ENCODE measurements at regions not wholly inside any gene's neighbourhood (a gene's known extent, or its start where the extent isn't known, plus 50 kb on each side); places are given as distances from the start of the nearest gene placed in this dataset.

DNA sequence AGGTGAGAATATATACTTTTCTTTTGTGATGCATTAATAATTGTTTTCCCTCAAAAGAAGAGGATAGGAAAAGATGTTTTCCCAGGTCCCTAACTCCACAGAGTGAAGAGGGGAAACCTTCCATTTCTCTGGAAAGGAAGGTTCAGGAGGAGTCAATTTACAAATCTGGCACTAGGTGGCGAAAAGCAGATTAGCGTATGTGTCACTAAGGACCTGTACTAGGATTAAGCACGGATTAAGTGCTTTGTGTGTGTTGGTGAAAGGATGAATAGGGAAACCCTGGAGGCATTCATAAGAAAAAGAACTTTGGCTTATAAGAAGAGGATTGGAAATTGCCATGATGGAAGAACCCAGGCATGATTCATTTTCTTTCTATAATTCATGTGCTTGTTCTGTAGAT lies 410.1 kb upstream of the PLXNA2 start:
- Histone ChIP-seq H2AFZ (ENCODE audit: low read length) (no peak overlapping the region), H3K9me3 (ENCODE audit: low read length) (no peaks in the 10 kb centered on the region), H4K20me1 (ENCODE audit: insufficient read depth, low read length) (no peaks in the 10 kb centered on the region), H3K4me2 (ENCODE audit: low read length) (no peak overlapping the region), H3K9me2 (ENCODE audit: insufficient read depth, low read length) (no peaks in the 10 kb centered on the region), H3K4me1 (ENCODE audit: insufficient read depth, low read length, poor library complexity, severe bottlenecking) (no peaks in the 10 kb centered on the region), H3K4me3 (ENCODE audit: low read depth, low read length, poor library complexity, severe bottlenecking) (no peak overlapping the region), H3K79me2 (ENCODE audit: insufficient read depth, low read depth, low read length) (no peaks in the 10 kb centered on the region), H3K27ac (ENCODE audit: low read depth, low read length, poor library complexity, severe bottlenecking) (no peak overlapping the region), H3K36me3 (ENCODE audit: insufficient read depth, low read length) (no peaks in the 10 kb centered on the region)
- POLR2A ChIA-PET, result no interaction called here
- TF ChIP-seq, protein P1, sequence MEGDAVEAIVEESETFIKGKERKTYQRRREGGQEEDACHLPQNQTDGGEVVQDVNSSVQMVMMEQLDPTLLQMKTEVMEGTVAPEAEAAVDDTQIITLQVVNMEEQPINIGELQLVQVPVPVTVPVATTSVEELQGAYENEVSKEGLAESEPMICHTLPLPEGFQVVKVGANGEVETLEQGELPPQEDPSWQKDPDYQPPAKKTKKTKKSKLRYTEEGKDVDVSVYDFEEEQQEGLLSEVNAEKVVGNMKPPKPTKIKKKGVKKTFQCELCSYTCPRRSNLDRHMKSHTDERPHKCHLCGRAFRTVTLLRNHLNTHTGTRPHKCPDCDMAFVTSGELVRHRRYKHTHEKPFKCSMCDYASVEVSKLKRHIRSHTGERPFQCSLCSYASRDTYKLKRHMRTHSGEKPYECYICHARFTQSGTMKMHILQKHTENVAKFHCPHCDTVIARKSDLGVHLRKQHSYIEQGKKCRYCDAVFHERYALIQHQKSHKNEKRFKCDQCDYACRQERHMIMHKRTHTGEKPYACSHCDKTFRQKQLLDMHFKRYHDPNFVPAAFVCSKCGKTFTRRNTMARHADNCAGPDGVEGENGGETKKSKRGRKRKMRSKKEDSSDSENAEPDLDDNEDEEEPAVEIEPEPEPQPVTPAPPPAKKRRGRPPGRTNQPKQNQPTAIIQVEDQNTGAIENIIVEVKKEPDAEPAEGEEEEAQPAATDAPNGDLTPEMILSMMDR (conservative IDR thresholded peaks at IDR 0.05; ENCODE audit: low read length), result peak; percentile 70
- TF ChIP-seq EZH2phosphoT487 (IDR thresholded peaks at IDR 0.05; ENCODE audit: borderline replicate concordance, low read depth, low read length), result no peak
- peak; percentile 1 for DNase-seq (ENCODE audit: low spot score)
- CTCF ChIA-PET (ENCODE audit: unreplicated experiment), result no interaction called here
- no TSS peak for BruUV-seq (replicated peaks)
- intact Hi-C loops (cut with micrococcal nuclease; ENCODE audit: unreplicated experiment), result loop anchor here (5.0 kb wide), 1 partner anchor 538 kb away; no protein-coding TSS in a partner anchor

DNA sequence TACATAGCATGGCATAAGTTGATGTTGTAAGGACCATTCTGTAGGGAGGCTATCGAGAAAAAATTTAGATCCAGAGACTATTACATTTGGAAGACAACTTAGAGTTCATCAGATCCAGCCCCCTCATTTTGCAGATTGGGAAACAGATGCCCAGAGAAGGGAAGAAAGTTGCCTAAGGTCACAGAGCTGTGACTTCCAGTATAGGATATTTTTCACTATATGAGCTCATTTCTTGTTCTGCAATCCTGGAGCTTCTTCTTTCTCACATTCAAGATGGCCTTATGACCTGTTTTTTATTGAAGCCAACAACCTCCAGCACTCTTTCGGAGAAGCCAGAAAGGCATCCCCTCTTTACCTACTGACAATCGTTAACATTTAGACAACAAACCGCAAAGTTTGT lies 421.8 kb upstream of the PLXNA2 start:
- POLR2A ChIA-PET, result no interaction called here
- no peak overlapping the region for H3K4me2 ChIP-seq (ENCODE audit: low read length)
- no peak overlapping the region for H3K27ac ChIP-seq (ENCODE audit: low read depth, low read length, poor library complexity, severe bottlenecking)
- no peak overlapping the region for H2AFZ ChIP-seq (ENCODE audit: low read length)
- BruUV-seq (replicated peaks), result no TSS peak
- H3K4me3 ChIP-seq (ENCODE audit: low read depth, low read length, poor library complexity, severe bottlenecking), result no peak overlapping the region
- H3K4me1 ChIP-seq (ENCODE audit: insufficient read depth, low read length, poor library complexity, severe bottlenecking), result no peaks in the 10 kb centered on the region
- H3K36me3 ChIP-seq (ENCODE audit: insufficient read depth, low read length), result no peaks in the 10 kb centered on the region
- H4K20me1 ChIP-seq (ENCODE audit: insufficient read depth, low read length), result no peaks in the 10 kb centered on the region
- no peaks in the 10 kb centered on the region for H3K9me2 ChIP-seq (ENCODE audit: insufficient read depth, low read length)
- H3K9me3 ChIP-seq (ENCODE audit: low read length), result no peaks in the 10 kb centered on the region
- intact Hi-C loops (cut with micrococcal nuclease; ENCODE audit: unreplicated experiment), result no loop called here
- H3K79me2 ChIP-seq (ENCODE audit: insufficient read depth, low read depth, low read length), result no peaks in the 10 kb centered on the region
- CTCF ChIA-PET (ENCODE audit: unreplicated experiment), result no interaction called here
- TF ChIP-seq, protein P1 (conservative IDR thresholded peaks at IDR 0.05; ENCODE audit: low read length), result no peak
- no peak for TF ChIP-seq EZH2phosphoT487 (IDR thresholded peaks at IDR 0.05; ENCODE audit: borderline replicate concordance, low read depth, low read length)
- no peak for DNase-seq (ENCODE audit: low spot score)

DNA sequence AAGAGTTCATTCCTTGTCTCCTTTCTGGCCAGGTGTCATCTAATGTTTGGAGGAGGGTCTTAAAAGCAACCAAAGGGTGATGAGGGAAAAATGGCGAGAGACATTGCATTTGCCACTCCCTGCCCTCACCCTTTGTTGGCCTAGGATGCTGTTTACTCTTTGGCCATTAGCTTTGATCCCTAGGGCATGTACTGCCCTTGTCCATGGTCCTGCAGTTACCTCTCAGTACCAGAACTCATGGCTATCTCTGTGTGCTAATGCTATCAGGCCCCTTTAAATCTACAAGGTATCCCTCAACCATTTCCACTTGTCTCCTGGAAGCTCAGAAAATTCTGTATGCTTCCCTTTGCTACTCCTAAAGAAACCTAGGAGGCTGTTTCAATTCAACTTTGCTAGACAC lies 424.8 kb upstream of the PLXNA2 start:
- Histone ChIP-seq H3K9me2 (ENCODE audit: insufficient read depth, low read length) (no peaks in the 10 kb centered on the region), H3K36me3 (ENCODE audit: insufficient read depth, low read length) (no peaks in the 10 kb centered on the region), H3K27ac (ENCODE audit: low read depth, low read length, poor library complexity, severe bottlenecking) (no peak overlapping the region), H3K4me2 (ENCODE audit: low read length) (no peak overlapping the region), H3K4me1 (ENCODE audit: insufficient read depth, low read length, poor library complexity, severe bottlenecking) (no peaks in the 10 kb centered on the region), H2AFZ (ENCODE audit: low read length) (no peak overlapping the region), H4K20me1 (ENCODE audit: insufficient read depth, low read length) (no peaks in the 10 kb centered on the region), H3K79me2 (ENCODE audit: insufficient read depth, low read depth, low read length) (no peaks in the 10 kb centered on the region), H3K9me3 (ENCODE audit: low read length) (no peaks in the 10 kb centered on the region), H3K4me3 (ENCODE audit: low read depth, low read length, poor library complexity, severe bottlenecking) (no peak overlapping the region)
- no peak for DNase-seq (ENCODE audit: low spot score)
- ChIA-PET CTCF (ENCODE audit: unreplicated experiment) (no interaction called here), POLR2A (no interaction called here)
- no TSS peak for BruUV-seq (replicated peaks)
- intact Hi-C loops (cut with micrococcal nuclease; ENCODE audit: unreplicated experiment), result no loop called here
- TF ChIP-seq, protein P1 (conservative IDR thresholded peaks at IDR 0.05; ENCODE audit: low read length), result no peak
- no peak for TF ChIP-seq EZH2phosphoT487 (IDR thresholded peaks at IDR 0.05; ENCODE audit: borderline replicate concordance, low read depth, low read length)
